SK-N-SH (cell line): ENCODE measurements at regions not wholly inside any gene's neighbourhood (a gene's known extent, or its start where the extent isn't known, plus 50 kb on each side); places are given as distances from the start of the nearest gene placed in this dataset.
"Not testable (repeated sequence)": the region's sequence is repeated elsewhere in the genome, so short reads cannot be mapped to it uniquely, and the experiment has no call there.

Experiments
- CTCF ChIP-seq: fragments of 200-600 bp; sonication (generic); IDR thresholded peaks from 2 replicates; pipeline ENCODE4 v1.6.1; 2017; ENCODE audit warnings: antibody characterized with exemption, mild to moderate bottlenecking, moderate library complexity
- ELF1 ChIP-seq: IDR thresholded peaks from 2 replicates; pipeline ENCODE4 v1.4.0; 2012
- EZH2phosphoT487 ChIP-seq: fragments of 200-600 bp; sonication (generic); IDR thresholded peaks from 2 replicates; pipeline ENCODE4 v1.6.1; 2017; ENCODE audit warnings: low read depth, mixed run types, mild to moderate bottlenecking, antibody characterized with exemption, moderate library complexity, borderline replicate concordance
- POLR2AphosphoS5 ChIP-seq: IDR thresholded peaks from 2 replicates; pipeline ENCODE4 v1.6.1; 2012; ENCODE audit warnings: low read depth, low read length
- RCOR1 ChIP-seq: fragments of 150-350 bp; IDR thresholded peaks from 2 replicates; pipeline ENCODE4 v1.6.1; 2017; ENCODE audit warnings: antibody characterized with exemption, low read length

GRCh38 chr4:84206226-84206625 is 292.9 kb downstream of the NKX6-1 start:
- TF ChIP-seq ELF1, CTCF, POLR2AphosphoS5, RCOR1, EZH2phosphoT487: not testable (repeated sequence)
